Stimulated activated naive B cell treated with anti-CD40 and anti-IgM and Interleukin-4, amounts not matched to agents 10 μg/mL and 1 μg/mL and 100 μg/mL, for 72 hours (primary cell): ENCODE measurements at regions not wholly inside any gene's neighbourhood (a gene's known extent, or its start where the extent isn't known, plus 50 kb on each side); places are given as distances from the start of the nearest gene placed in this dataset.
A peak's percentile ranks its signal among the peaks of the same experiment; 100 is the strongest.

Experiments
- ATAC-seq, 2 donors: fragments of 150-1000 bp; cut with Tn5 transposase; replicated peaks; 2 replicates each; pipeline ENCODE4 v1.10.0; 2021; ENCODE audit warnings: moderate library complexity in 1 of 2
- DNase-seq: peaks from one replicate; pipeline ENCODE4 v3.0.0; 2021
- H3K27ac Mint-ChIP-seq: one replicate; pipeline ENCODE4 v1.8.0; 2022; ENCODE audit warnings: mild to moderate bottlenecking, mixed read lengths
- H3K27me3 Mint-ChIP-seq, 2 donors: one replicate each; pipeline ENCODE4 v1.8.0; 2022; ENCODE audit warnings: mixed read lengths in 2 of 2
- H3K36me3 Mint-ChIP-seq, 2 donors: one replicate each; pipeline ENCODE4 v1.8.0; 2022; ENCODE audit warnings: mixed read lengths in 2 of 2, mild to moderate bottlenecking in 1 of 2
- H3K4me1 Mint-ChIP-seq, 2 donors: one replicate each; pipeline ENCODE4 v1.8.0; 2022; ENCODE audit warnings: mixed read lengths in 2 of 2, mild to moderate bottlenecking in 1 of 2
- H3K4me3 Mint-ChIP-seq, 2 donors: one replicate each; pipeline ENCODE4 v1.8.0; 2022; ENCODE audit warnings: mild to moderate bottlenecking in 2 of 2, mixed read lengths in 2 of 2, moderate library complexity in 1 of 2
- H3K9me3 Mint-ChIP-seq, 2 donors: one replicate each; pipeline ENCODE4 v1.8.0; 2022; ENCODE audit warnings: mixed read lengths in 2 of 2, mild to moderate bottlenecking in 1 of 2

DNA sequence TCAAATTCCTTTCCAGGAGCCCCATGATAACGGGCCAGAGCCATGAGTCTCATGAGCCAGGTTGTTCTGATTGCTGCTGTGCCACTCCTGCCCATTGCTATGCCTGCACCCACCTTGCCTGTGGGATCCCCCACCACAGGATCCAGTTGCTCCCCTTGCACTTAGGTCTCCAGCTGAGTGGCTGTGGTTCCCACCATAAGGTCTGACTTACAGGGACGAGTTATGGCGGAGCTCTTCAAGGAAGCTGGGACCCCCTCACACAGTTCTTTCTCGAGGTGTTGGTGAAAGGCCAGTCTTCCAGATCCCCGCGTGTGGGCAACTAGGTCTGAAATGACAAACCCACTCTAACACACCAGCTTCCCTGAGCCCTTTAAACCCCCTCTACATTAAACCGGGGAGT lies 111.9 kb upstream of the C14orf180 start:
- Mint-ChIP-seq H3K36me3 (no peaks in the 10 kb centered on the region), H3K9me3 (peaks cover 0 to 2% of the 10 kb centered on the region in 2 donors), H3K27me3 (peaks cover 43 to 55% of the 10 kb centered on the region in 2 donors), H3K4me1 (peaks cover 0 to 6% of the 10 kb centered on the region in 2 donors), H3K4me3 (no peak overlapping the region), H3K27ac (no peak overlapping the region)
- no peak for DNase-seq
- ATAC-seq = no peak

DNA sequence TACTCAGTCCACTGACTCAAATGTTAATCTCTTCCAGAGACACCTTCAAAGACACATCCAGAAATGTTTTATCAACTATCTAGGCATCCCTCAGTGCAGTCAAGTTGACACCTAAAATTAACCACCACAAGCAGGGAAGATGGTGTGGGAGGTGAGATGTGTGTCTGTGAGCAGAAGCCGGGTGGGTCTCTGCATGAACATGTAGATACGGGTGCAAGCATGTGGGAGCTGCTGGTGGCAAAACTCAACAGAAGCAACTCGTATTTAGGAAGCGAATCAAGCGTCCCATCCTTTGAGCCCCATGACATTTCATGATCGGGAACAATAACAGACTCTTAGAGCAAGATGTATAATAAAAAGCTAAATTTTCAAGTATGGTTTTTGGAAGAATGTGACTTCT lies 110.0 kb upstream of the C14orf180 start:
- Mint-ChIP-seq H3K27me3 (peaks cover 33 to 46% of the 10 kb centered on the region in 2 donors), H3K36me3 (no peaks in the 10 kb centered on the region), H3K27ac (no peak overlapping the region), H3K4me3 (no peak overlapping the region), H3K9me3 (peaks cover 0 to 2% of the 10 kb centered on the region in 2 donors), H3K4me1 (peaks cover 0 to 4% of the 10 kb centered on the region in 2 donors)
- no peak for DNase-seq
- no peak for ATAC-seq

DNA sequence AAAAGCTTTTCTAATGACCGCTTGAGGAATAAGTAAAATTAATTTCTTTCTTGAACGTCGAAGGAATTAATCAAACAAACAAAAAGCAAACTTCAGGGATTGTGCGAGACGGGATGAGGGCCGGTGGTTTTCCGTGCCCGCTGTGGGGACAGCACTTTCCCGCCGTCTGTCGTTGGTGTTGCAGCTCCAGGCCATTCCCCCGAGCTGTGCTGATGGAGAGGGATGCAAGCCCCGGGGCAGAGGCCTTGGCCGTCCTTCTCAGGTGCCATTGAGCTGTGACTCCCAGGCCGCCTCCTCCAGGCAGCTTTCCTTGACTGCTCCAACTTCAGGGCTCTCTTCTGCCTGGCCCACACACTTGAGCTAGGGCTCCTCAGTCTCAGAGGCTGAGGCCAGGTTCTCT lies 109.0 kb upstream of the C14orf180 start:
- no peak overlapping the region for H3K27ac Mint-ChIP-seq
- DNase-seq = no peak
- H3K4me1 Mint-ChIP-seq = peaks cover 0 to 4% of the 10 kb centered on the region in 2 donors
- H3K9me3 Mint-ChIP-seq = peaks cover 0 to 2% of the 10 kb centered on the region in 2 donors
- no peak for ATAC-seq
- no peak overlapping the region for H3K4me3 Mint-ChIP-seq
- peaks cover 23 to 36% of the 10 kb centered on the region in 2 donors for H3K27me3 Mint-ChIP-seq
- H3K36me3 Mint-ChIP-seq = no peaks in the 10 kb centered on the region

DNA sequence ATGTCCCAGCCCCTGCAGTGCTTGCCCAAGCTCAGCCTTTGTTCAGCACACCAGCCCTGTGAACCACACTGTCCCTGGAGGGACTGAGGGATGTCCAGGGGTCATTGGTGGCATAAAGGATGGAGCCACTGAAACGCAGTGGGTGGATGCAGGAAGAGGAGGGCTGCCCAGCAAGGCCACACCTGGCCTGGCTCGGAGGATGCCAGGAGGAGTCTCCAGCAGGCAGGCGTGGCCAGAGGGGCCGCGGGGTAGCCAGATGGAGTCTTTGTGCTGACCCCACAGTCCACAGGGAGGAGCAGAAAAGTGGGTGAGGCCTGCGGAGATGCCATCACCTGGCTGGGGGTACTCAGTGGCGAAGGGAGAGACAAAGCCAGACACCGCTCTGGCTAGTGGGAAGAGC lies 108.5 kb upstream of the C14orf180 start:
- DNase-seq = no peak
- ATAC-seq = no peak
- no peak overlapping the region for H3K4me3 Mint-ChIP-seq
- no peaks in the 10 kb centered on the region for H3K36me3 Mint-ChIP-seq
- H3K27ac Mint-ChIP-seq = no peak overlapping the region
- H3K27me3 Mint-ChIP-seq = peaks cover 22 to 33% of the 10 kb centered on the region in 2 donors
- peaks cover 0 to 2% of the 10 kb centered on the region in 2 donors for H3K9me3 Mint-ChIP-seq
- H3K4me1 Mint-ChIP-seq = peaks cover 0 to 4% of the 10 kb centered on the region in 2 donors

DNA sequence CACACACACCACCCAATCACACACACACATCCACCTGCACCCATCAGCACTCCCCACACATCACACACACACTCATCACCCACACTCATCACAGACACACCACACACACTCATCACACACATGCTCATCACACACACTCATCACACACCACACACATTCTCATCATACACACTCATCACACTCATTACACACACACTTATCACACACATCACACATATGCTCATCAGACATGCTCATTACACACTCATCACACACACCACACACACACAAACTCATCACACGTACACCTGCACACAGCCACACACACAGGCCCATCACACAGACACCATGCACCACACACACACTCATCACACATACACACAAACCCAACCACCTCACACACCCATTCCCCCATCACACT lies 107.5 kb upstream of the C14orf180 start:
- DNase-seq = no peak
- Mint-ChIP-seq H3K9me3 (peaks cover 0 to 2% of the 10 kb centered on the region in 2 donors), H3K4me1 (peaks cover 0 to 4% of the 10 kb centered on the region in 2 donors), H3K27me3 (peaks cover 22 to 33% of the 10 kb centered on the region in 2 donors), H3K27ac (no peak overlapping the region), H3K4me3 (no peak overlapping the region), H3K36me3 (no peaks in the 10 kb centered on the region)
- no peak for ATAC-seq

DNA sequence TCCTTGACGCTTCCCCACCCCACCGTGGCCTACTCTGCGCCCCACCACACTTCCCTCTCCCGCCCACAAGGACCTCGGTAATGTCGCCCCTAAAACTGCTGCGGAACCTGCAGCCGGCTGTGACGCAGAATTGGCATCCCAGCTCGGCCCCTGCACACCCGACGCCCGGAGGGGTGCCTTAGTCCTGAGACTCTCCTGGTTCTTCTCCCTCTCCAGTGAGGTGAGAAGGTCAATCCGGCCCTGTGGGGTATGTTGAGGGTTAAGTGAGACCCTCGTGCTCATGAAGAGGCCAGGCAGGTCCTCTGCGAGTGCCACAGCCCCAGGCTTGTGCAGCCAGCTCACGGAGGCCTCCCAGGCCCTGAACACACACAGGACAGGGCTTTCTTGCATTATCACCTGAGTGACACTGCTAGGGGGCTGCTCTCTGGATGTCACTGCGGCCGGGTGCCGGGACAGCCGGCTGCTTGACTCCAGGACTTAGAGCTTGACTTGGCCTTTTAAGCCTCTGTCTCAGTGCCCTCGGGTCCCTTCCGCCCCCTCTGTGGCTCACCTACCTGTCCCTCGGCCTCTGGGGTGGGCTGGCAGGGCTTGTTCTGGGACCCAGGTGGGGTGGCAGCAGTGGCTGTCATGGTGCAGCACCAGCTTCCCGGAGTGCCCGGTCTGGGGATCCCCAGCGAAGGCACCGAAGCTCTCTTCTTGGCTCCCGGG lies 106.9 kb upstream of the C14orf180 start:
- Mint-ChIP-seq H3K36me3 (no peaks in the 10 kb centered on the region), H3K27me3 (peaks cover 26 to 30% of the 10 kb centered on the region in 2 donors), H3K4me1 (peaks cover 0 to 4% of the 10 kb centered on the region in 2 donors), H3K4me3 (no peak overlapping the region), H3K27ac (no peak overlapping the region), H3K9me3 (peaks cover 0 to 2% of the 10 kb centered on the region in 2 donors)
- ATAC-seq (no peak), DNase-seq (no peak)

DNA sequence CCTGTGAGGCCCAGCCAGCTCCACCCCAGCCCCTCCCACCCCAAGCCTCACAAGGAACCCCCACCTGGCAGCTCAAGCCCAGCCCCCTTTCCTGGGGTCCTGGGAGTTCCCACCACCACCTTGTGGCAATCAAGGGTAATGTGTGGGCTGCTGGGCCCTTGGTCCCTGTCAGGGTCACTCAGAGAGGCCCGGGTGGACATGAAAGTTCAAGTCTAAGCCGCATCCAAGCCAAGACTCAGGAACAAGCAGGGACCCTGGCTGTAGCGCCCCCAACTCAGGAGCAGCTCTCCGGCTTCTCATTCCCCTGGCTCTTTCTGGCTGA lies 106.4 kb upstream of the C14orf180 start:
- no peak overlapping the region for H3K4me3 Mint-ChIP-seq
- DNase-seq (no peak), ATAC-seq (no peak)
- peaks cover 0 to 4% of the 10 kb centered on the region in 2 donors for H3K4me1 Mint-ChIP-seq
- peaks cover 0 to 2% of the 10 kb centered on the region in 2 donors for H3K9me3 Mint-ChIP-seq
- peaks cover 25 to 29% of the 10 kb centered on the region in 2 donors for H3K27me3 Mint-ChIP-seq
- H3K36me3 Mint-ChIP-seq = no peaks in the 10 kb centered on the region
- H3K27ac Mint-ChIP-seq = no peak overlapping the region

DNA sequence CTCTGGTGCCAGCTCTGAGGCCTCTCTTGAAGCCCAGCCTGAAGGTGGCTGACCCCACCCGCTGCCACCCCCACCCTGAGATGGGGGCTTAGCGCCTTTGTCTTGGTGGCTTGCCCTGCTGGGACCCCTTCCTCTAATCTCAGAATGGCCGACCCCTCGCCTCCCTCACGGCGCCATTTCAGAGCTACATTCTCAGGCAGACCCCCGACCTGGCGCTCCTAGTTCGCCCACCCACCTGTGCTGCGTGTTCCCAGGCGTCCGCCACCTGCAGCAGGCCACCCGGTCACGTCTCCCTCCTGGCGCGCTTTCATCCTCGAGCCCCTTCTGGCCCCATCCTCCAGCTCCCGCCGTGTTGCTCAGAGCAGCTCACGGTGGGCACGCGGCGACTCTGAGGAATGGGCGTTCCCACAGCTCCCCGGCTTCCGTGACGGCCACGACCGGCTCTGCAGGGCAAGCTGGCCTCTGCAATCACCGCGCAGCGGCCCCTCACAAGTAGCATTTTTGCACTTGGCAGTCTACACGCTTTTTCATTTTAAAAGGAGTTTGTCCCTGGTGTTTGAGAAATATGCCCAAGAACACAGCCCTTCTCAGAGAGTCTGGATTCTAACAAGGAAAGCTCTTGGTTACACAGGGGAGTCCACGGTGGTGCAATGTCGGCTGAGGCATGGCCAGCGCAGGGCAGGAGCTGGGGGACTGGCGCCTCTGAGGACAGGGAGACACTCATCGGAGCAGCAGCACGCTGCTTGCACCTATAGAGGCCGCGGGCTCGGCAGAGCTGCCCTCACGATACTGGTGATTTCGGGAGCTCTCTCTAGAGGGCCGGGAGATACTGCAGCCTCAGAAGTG lies 105.7 kb upstream of the C14orf180 start:
- DNase-seq (no peak), ATAC-seq (no peak)
- no peak overlapping the region for H3K4me3 Mint-ChIP-seq
- H3K36me3 Mint-ChIP-seq = no peaks in the 10 kb centered on the region
- H3K27me3 Mint-ChIP-seq = peaks cover 25 to 29% of the 10 kb centered on the region in 2 donors
- H3K4me1 Mint-ChIP-seq = peaks cover 0 to 4% of the 10 kb centered on the region in 2 donors
- peak overlapping the region; percentile 66 for H3K27ac Mint-ChIP-seq
- H3K9me3 Mint-ChIP-seq = peaks cover 0 to 2% of the 10 kb centered on the region in 2 donors

DNA sequence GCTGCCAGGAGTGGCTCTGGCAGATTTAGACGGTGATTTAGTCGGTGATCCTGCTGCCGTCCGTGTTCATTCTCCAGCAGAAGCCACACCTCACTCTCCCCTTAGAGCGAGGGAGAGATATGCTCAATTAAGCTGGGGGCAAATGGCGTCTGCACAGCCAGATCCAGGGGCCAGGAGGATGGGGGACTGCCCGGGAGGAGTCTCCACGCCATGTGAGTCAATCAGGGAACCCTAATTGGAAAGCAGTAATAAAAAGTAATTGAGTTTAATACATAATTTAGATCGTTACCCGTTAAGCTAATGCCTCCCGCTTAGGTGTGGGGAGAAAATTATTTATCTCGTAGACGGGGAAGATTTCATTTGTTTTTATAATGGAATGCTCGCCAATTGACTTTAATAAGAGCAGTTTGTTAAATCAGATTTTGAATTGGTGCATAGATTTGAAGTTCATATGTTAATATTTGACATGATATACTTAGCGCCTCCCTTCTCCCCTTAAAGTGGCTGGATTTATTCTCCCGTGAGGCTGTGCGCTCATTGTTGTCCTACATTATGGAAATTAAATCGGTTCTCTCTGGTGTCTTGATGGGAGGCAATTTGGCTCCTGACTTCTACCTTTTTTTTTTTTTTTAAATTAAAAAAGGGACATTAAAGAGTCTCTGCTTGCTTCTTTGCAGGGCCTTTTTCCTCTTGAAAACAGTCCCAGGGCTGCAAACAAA lies 104.9 kb upstream of the C14orf180 start:
- peaks cover 0 to 4% of the 10 kb centered on the region in 2 donors for H3K4me1 Mint-ChIP-seq

DNA sequence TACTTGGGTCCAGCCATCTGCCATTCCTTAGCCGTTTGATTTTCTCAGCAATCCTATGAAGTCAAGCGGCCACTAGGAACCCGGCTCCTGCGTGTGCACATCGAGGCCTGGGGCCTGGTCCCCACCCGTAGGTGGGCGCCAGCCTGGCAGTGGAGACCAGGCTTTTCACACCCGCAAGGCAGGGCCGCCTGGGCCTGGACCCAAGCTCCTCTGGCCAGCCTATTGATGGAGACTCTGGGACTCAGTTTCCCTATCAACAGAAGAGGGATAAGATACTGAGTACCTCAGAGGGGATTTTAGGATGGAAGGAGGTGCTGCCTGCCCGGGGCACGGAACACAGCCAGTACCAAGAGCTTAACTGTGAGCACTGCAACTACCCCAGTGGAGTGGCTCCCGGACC lies 104.3 kb upstream of the C14orf180 start:
- no peak overlapping the region for H3K27ac Mint-ChIP-seq
- ATAC-seq (no peak), DNase-seq (no peak)
- no peak overlapping the region for H3K4me3 Mint-ChIP-seq
- no peaks in the 10 kb centered on the region for H3K36me3 Mint-ChIP-seq
- H3K4me1 Mint-ChIP-seq = peaks cover 0 to 4% of the 10 kb centered on the region in 2 donors
- H3K27me3 Mint-ChIP-seq = peaks cover 24 to 32% of the 10 kb centered on the region in 2 donors
- peaks cover 0 to 2% of the 10 kb centered on the region in 2 donors for H3K9me3 Mint-ChIP-seq

More for the DNA sequence above, 104.9 kb upstream of the C14orf180 start:
- peaks cover 25 to 32% of the 10 kb centered on the region in 2 donors for H3K27me3 Mint-ChIP-seq
- DNase-seq = no peak
- H3K27ac Mint-ChIP-seq = no peak overlapping the region
- ATAC-seq = no peak
- peaks cover 0 to 2% of the 10 kb centered on the region in 2 donors for H3K9me3 Mint-ChIP-seq
- H3K4me3 Mint-ChIP-seq = no peak overlapping the region
- H3K36me3 Mint-ChIP-seq = no peaks in the 10 kb centered on the region

DNA sequence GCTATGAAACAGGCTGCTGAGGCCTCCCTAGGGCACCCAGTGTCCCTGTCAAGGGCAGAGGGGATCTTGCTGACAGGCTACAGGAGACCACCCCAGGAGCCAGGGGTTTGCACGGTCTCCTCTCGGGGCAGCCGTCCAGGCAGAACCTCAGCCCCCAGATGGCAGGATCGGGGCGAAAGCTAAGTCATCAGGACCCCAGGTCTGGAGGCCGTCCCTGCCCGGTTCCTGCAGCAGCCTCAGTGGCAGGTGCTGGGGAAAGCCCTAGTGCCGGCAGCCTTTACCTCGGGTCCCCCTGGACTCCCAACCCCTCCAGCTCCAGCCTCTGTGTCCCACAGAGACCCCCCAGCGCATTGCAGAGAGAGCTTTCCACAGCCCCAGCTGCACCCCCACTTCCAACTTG lies 103.8 kb upstream of the C14orf180 start:
- DNase-seq = no peak
- no peak for ATAC-seq
- Mint-ChIP-seq H3K4me3 (no peak overlapping the region), H3K9me3 (peaks cover under 1 to 2% of the 10 kb centered on the region in 2 donors), H3K27me3 (peaks cover 24 to 32% of the 10 kb centered on the region in 2 donors), H3K4me1 (peaks cover 0 to 4% of the 10 kb centered on the region in 2 donors), H3K36me3 (no peaks in the 10 kb centered on the region), H3K27ac (no peak overlapping the region)

DNA sequence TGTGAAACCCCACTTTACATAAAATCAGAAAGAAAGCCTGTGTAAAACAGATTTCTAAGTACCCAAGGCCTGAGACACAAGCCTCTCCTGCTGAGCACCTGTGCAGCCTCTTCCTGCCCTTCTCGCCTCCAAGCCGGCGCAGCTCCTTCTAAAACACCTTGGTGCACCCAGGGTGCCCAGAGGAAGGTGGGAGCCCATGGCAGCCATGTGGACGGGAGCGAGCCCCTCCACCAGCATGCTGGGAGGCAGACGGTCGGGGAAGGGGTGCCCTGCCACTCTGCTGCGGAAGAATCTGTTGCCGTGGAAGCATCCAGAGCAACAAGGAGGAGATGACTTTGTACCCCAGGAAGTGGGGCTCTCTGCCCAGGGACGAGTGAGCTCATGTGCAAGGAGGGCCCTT lies 103.1 kb upstream of the C14orf180 start:
- peaks cover 0 to 5% of the 10 kb centered on the region in 2 donors for H3K36me3 Mint-ChIP-seq
- peaks cover 23 to 31% of the 10 kb centered on the region in 2 donors for H3K27me3 Mint-ChIP-seq
- DNase-seq = no peak
- peaks cover 0 to 4% of the 10 kb centered on the region in 2 donors for H3K4me1 Mint-ChIP-seq
- no peak overlapping the region for H3K4me3 Mint-ChIP-seq
- H3K9me3 Mint-ChIP-seq = peaks cover 7% of the 10 kb centered on the region in 2 donors
- H3K27ac Mint-ChIP-seq = no peak overlapping the region
- no peak for ATAC-seq

DNA sequence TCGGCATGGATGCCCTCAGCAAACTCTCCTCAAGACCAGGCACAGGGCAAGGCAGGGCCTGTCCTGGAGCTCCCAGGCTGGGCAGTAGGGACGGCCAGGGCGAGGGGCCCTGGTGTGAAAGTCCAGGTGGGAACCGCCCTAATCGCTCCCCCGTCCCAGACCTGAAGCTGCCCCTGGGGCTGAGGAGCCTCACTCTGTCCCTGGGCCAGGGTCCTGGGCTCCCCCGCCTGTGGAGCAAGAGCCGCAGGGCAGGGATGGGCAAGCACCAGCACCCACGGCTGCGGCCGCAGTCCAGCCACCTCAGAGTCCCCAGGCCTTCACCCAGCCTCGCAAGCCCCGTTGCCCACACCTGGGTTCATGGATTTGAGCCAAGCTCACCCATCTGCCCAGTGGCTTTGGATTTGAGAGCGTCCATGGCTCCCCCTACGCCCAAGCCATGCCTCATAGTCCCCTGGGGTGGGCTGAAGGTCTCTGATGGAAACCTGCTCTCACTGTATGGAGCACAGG lies 102.4 kb upstream of the C14orf180 start:
- H3K9me3 Mint-ChIP-seq = peaks cover 10 to 12% of the 10 kb centered on the region in 2 donors
- DNase-seq (no peak), ATAC-seq (no peak)
- no peaks in the 10 kb centered on the region for H3K4me1 Mint-ChIP-seq
- H3K27me3 Mint-ChIP-seq = peaks cover 16 to 23% of the 10 kb centered on the region in 2 donors
- H3K27ac Mint-ChIP-seq = no peak overlapping the region
- H3K4me3 Mint-ChIP-seq = no peak overlapping the region
- peaks cover 0 to 10% of the 10 kb centered on the region in 2 donors for H3K36me3 Mint-ChIP-seq
